Activated gamma-delta T cell treated with anti-CD3 and anti-CD28 coated beads, Interleukin-2, amount 50 U/mL, for 16 hours (primary cell): ENCODE measurements at regions not wholly inside any gene's neighbourhood (a gene's known extent, or its start where the extent isn't known, plus 50 kb on each side); places are given as distances from the start of the nearest gene placed in this dataset.

Experiments used
- DNase-seq: peaks from one replicate; pipeline ENCODE4 v3.0.0-alpha.2; 2020; ENCODE audit warnings: low read depth

- DNase-seq, result no peak
Measured at GRCh38 chr1:29747196-29747595, 510.9 kb downstream of the PTPRU start.

- no peak for DNase-seq
Measured at GRCh38 chr1:29746076-29746665, 509.8 kb downstream of the PTPRU start.

- no peak for DNase-seq
Measured at GRCh38 chr1:29744684-29745490, 508.6 kb downstream of the PTPRU start.

GRCh38 chr1:29743931-29744330 is 507.6 kb downstream of the PTPRU start:
- no peak for DNase-seq

- DNase-seq, result no peak
Measured at GRCh38 chr1:29743264-29743663, 506.9 kb downstream of the PTPRU start.

- no peak for DNase-seq
Measured at GRCh38 chr1:29739176-29739575, 502.9 kb downstream of the PTPRU start.

- DNase-seq, result no peak
Measured at GRCh38 chr1:29736582-29737188, 500.4 kb downstream of the PTPRU start.

GRCh38 chr1:29732453-29732852 is 496.1 kb downstream of the PTPRU start:
- no peak for DNase-seq

GRCh38 chr1:29730623-29731022 is 494.3 kb downstream of the PTPRU start:
- no peak for DNase-seq

- DNase-seq, result no peak
Measured at GRCh38 chr1:29729281-29729680, 493.0 kb downstream of the PTPRU start.

GRCh38 chr1:29728703-29729102 is 492.4 kb downstream of the PTPRU start:
- DNase-seq, result no peak

- DNase-seq, result no peak
Measured at GRCh38 chr1:29725262-29725661, 488.9 kb downstream of the PTPRU start.

- no peak for DNase-seq
Measured at GRCh38 chr1:29722598-29722997, 486.3 kb downstream of the PTPRU start.

GRCh38 chr1:29719253-29719652 is 482.9 kb downstream of the PTPRU start:
- DNase-seq, result no peak

GRCh38 chr1:29718791-29719190 is 482.5 kb downstream of the PTPRU start:
- no peak for DNase-seq

GRCh38 chr1:29716306-29716705 is 480.0 kb downstream of the PTPRU start:
- no peak for DNase-seq

- no peak for DNase-seq
Measured at GRCh38 chr1:29713857-29714256, 477.5 kb downstream of the PTPRU start.

GRCh38 chr1:29712801-29713200 is 476.5 kb downstream of the PTPRU start:
- DNase-seq, result no peak

GRCh38 chr1:29712284-29712651 is 475.9 kb downstream of the PTPRU start:
- no peak for DNase-seq

- DNase-seq, result no peak
Measured at GRCh38 chr1:29711582-29712283, 475.4 kb downstream of the PTPRU start.

- DNase-seq, result no peak
Measured at GRCh38 chr1:29709704-29710280, 473.5 kb downstream of the PTPRU start.
